HEK293 (cell line): ENCODE measurements at regions not wholly inside any gene's neighbourhood (a gene's known extent, or its start where the extent isn't known, plus 50 kb on each side); places are given as distances from the start of the nearest gene placed in this dataset.

Experiments
- CTCF ChIA-PET: fragments of 350-600 bp; formaldehyde crosslinking; extraction: SDS; loops from one replicate; lab custom pipeline; 2021; ENCODE audit warnings: antibody characterized with exemption; lab: Yijun Ruan, JAX
- POLR2A ChIA-PET: fragments of 300-600 bp; formaldehyde crosslinking; extraction: SDS; loops from one replicate; lab custom pipeline; 2020; ENCODE audit warnings: antibody characterized with exemption, inconsistent platforms; lab: Yijun Ruan, JAX
- H3K27ac ChIP-seq: fragments of 200-500 bp; sonication (Bioruptor generic); 2 replicates; pipeline ENCODE4 v1.5.1; 2014; ENCODE audit warnings: low read depth, low read length, control low read depth, inconsistent platforms; ENCODE audit errors: extremely low read depth
- H3K36me3 ChIP-seq, 2 experiments: fragments of 200-500 bp in 1 of 2; sonication (Bioruptor generic) in 1 of 2; 1 replicate in 1 of 2; 2 replicates in 1 of 2; pipeline ENCODE4 v1.5.1; 2014 to 2017; ENCODE audit warnings: inconsistent platforms in 2 of 2, low read length in 2 of 2; ENCODE audit not compliant: control insufficient read depth in 2 of 2, insufficient read depth in 1 of 2
- H3K4me1 ChIP-seq: fragments of 200-500 bp; sonication (Bioruptor generic); 2 replicates; pipeline ENCODE4 v1.5.1; 2014; ENCODE audit warnings: mild to moderate bottlenecking, low read length, inconsistent platforms; ENCODE audit not compliant: control insufficient read depth, insufficient read depth
- H3K4me3 ChIP-seq: 2 replicates; pipeline ENCODE4 v1.5.1; 2011; ENCODE audit warnings: low read depth, mild to moderate bottlenecking, control low read depth, low read length, moderate library complexity
- H3K9me3 ChIP-seq: fragments of 200-500 bp; sonication (Bioruptor generic); 2 replicates; pipeline ENCODE4 v1.5.1; 2014; ENCODE audit warnings: low read depth, low read length, inconsistent platforms; ENCODE audit not compliant: control insufficient read depth, insufficient read depth
- BCL11B ChIP-seq: fragments of 450-650 bp; formaldehyde crosslinking; IDR thresholded peaks from 2 replicates; pipeline ENCODE4 v1.5.1; 2016; ENCODE audit warnings: low read depth, missing biosample characterization, missing genetic modification characterization
- BCL6B ChIP-seq: fragments of 450-650 bp; formaldehyde crosslinking; IDR thresholded peaks from 2 replicates; pipeline ENCODE4 v1.5.1; 2017; ENCODE audit warnings: missing biosample characterization, missing genetic modification characterization
- GFI1B ChIP-seq: fragments of 450-650 bp; formaldehyde crosslinking; IDR thresholded peaks from 2 replicates; pipeline ENCODE4 v1.5.1; 2016; ENCODE audit warnings: missing biosample characterization, missing genetic modification characterization
- HOXD13 ChIP-seq: sonication (generic); formaldehyde crosslinking; IDR thresholded peaks from 2 replicates; pipeline ENCODE4 v1.8.0; 2022; ENCODE audit warnings: missing genetic modification reagents, borderline replicate concordance
- MYNN ChIP-seq: fragments of 450-650 bp; formaldehyde crosslinking; IDR thresholded peaks from 2 replicates; pipeline ENCODE4 v1.5.1; 2016; ENCODE audit warnings: missing biosample characterization, missing genetic modification characterization, borderline replicate concordance
- PRDM1 ChIP-seq: fragments of 450-650 bp; formaldehyde crosslinking; IDR thresholded peaks from 2 replicates; pipeline ENCODE4; 2016; ENCODE audit warnings: missing biosample characterization, missing genetic modification characterization
- PRDM6 ChIP-seq: fragments of 450-650 bp; formaldehyde crosslinking; IDR thresholded peaks from 2 replicates; pipeline ENCODE4 v1.5.1; 2017; ENCODE audit warnings: missing biosample characterization, missing genetic modification characterization
- RBAK ChIP-seq: fragments of 450-650 bp; formaldehyde crosslinking; IDR thresholded peaks from 2 replicates; pipeline ENCODE4 v1.5.1; 2016; ENCODE audit warnings: missing biosample characterization, missing genetic modification characterization
- ZBTB6 ChIP-seq: fragments of 450-650 bp; formaldehyde crosslinking; IDR thresholded peaks from 2 replicates; pipeline ENCODE4 v1.5.1; 2017; ENCODE audit warnings: missing biosample characterization, missing genetic modification characterization
- ZNF112 ChIP-seq: fragments of 450-650 bp; formaldehyde crosslinking; IDR thresholded peaks from 2 replicates; pipeline ENCODE4 v1.5.0; 2017; ENCODE audit warnings: missing biosample characterization, missing genetic modification characterization
- ZNF155 ChIP-seq: fragments of 450-650 bp; formaldehyde crosslinking; IDR thresholded peaks from 2 replicates; pipeline ENCODE4 v1.5.1; 2016; ENCODE audit warnings: missing biosample characterization, missing genetic modification characterization
- ZNF175 ChIP-seq: fragments of 450-650 bp; formaldehyde crosslinking; IDR thresholded peaks from 2 replicates; pipeline ENCODE4 v1.5.1; 2016; ENCODE audit warnings: missing biosample characterization, missing genetic modification characterization
- ZNF221 ChIP-seq: fragments of 450-650 bp; formaldehyde crosslinking; IDR thresholded peaks from 2 replicates; pipeline ENCODE4 v1.5.1; 2017; ENCODE audit warnings: missing biosample characterization, missing genetic modification characterization, borderline replicate concordance
- ZNF529 ChIP-seq: fragments of 450-650 bp; formaldehyde crosslinking; IDR thresholded peaks from 2 replicates; pipeline ENCODE4 v1.5.1; 2017; ENCODE audit warnings: missing genetic modification characterization, missing biosample characterization; ENCODE audit not compliant: insufficient replicate concordance
- ZNF610 ChIP-seq: fragments of 450-650 bp; formaldehyde crosslinking; IDR thresholded peaks from 2 replicates; pipeline ENCODE4 v1.5.1; 2016; ENCODE audit warnings: missing biosample characterization, missing genetic modification characterization, borderline replicate concordance
- ZNF658 ChIP-seq: fragments of 450-650 bp; formaldehyde crosslinking; IDR thresholded peaks from 2 replicates; pipeline ENCODE4; 2016; ENCODE audit warnings: missing biosample characterization, missing genetic modification characterization
- ZNF768 ChIP-seq: fragments of 450-650 bp; formaldehyde crosslinking; IDR thresholded peaks from 2 replicates; pipeline ENCODE4 v1.5.1; 2018; ENCODE audit warnings: missing biosample characterization, mild to moderate bottlenecking, missing genetic modification characterization
- ZNF837 ChIP-seq: fragments of 450-650 bp; formaldehyde crosslinking; IDR thresholded peaks from 2 replicates; pipeline ENCODE4 v1.5.1; 2016; ENCODE audit warnings: missing biosample characterization, missing genetic modification characterization
- ZSCAN16 ChIP-seq: fragments of 450-650 bp; formaldehyde crosslinking; IDR thresholded peaks from 2 replicates; pipeline ENCODE4 v1.5.1; 2016; ENCODE audit warnings: missing biosample characterization, missing genetic modification characterization
- TF ChIP-seq, protein P1 (sequence below): fragments of 450-650 bp; formaldehyde crosslinking; IDR thresholded peaks from 2 replicates; pipeline ENCODE4 v1.5.1; 2017; ENCODE audit warnings: missing biosample characterization, mild to moderate bottlenecking, missing genetic modification characterization, moderate library complexity

GRCh38 chr1:201646411-201647022 lies 107.6 kb downstream of the NAV1 start:
- CTCF ChIA-PET, result interaction anchor here (0.6 kb wide), 2 partner anchors 59 to 547 kb away, joined by 4 read pairs; no protein-coding TSS in a partner anchor
- Histone ChIP-seq H3K27ac (no peak overlapping the region), H3K4me3 (no peak overlapping the region), H3K36me3 (no peaks in the 10 kb centered on the region), H3K9me3 (no peaks in the 10 kb centered on the region), H3K4me1 (no peaks in the 10 kb centered on the region)
- POLR2A ChIA-PET, result no interaction called here
- TF ChIP-seq HOXD13 (CRISPR knock-in tag) (no peak), ZNF175 (no peak), PRDM6 (no peak), GFI1B (tag by site-specific recombination) (no peak), PRDM1 (tag by site-specific recombination) (no peak), RBAK (no peak), ZNF837 (tag by site-specific recombination) (no peak), ZNF658 (tag by site-specific recombination) (no peak), ZNF529 (tag by site-specific recombination) (no peak), ZNF768 (tag by site-specific recombination) (no peak), BCL11B (no peak), ZNF221 (tag by site-specific recombination) (no peak), ZBTB6 (tag by site-specific recombination) (no peak)

DNA sequence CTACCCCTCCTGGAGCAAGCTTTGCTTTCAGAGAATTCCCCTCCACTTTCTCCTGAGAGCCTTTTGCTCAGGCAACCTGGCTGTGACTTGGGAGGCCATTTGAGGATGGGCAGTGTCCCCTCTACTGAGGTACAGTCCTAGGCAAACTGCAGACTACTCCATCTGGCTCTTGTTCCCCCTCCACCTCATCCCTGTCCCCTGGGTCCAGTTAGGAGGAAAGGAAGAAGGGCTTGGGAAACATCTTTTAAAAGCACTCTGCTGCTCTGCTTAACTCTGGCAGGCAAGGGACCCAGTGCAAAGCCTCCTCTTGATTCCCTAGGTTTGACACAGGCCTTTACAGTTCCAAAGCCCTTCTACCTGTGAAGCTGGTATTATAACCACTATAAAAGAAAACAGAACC lies 108.2 kb downstream of the NAV1 start:
- ChIA-PET CTCF (interaction anchor here (0.6 kb wide), 2 partner anchors 58 to 546 kb away, joined by 4 read pairs; no protein-coding TSS in a partner anchor), POLR2A (no interaction called here)
- no peaks in the 10 kb centered on the region for H3K9me3 ChIP-seq

More for the DNA sequence above, 108.2 kb downstream of the NAV1 start:
- H3K36me3 ChIP-seq, result no peaks in the 10 kb centered on the region
- H3K4me3 ChIP-seq, result no peak overlapping the region
- H3K4me1 ChIP-seq, result no peaks in the 10 kb centered on the region
- no peak overlapping the region for H3K27ac ChIP-seq
- TF ChIP-seq BCL6B (tag by site-specific recombination) (no peak), ZNF155 (tag by site-specific recombination) (no peak), ZNF610 (no peak), MYNN (tag by site-specific recombination) (no peak), ZNF112 (no peak), ZSCAN16 (tag by site-specific recombination) (no peak)
- TF ChIP-seq, protein P1, sequence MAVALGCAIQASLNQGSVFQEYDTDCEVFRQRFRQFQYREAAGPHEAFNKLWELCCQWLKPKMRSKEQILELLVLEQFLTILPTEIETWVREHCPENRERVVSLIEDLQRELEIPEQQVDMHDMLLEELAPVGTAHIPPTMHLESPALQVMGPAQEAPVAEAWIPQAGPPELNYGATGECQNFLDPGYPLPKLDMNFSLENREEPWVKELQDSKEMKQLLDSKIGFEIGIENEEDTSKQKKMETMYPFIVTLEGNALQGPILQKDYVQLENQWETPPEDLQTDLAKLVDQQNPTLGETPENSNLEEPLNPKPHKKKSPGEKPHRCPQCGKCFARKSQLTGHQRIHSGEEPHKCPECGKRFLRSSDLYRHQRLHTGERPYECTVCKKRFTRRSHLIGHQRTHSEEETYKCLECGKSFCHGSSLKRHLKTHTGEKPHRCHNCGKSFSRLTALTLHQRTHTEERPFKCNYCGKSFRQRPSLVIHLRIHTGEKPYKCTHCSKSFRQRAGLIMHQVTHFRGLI (tag by site-specific recombination), result no peak
